ENCODE measurements at regions not wholly inside any gene's neighbourhood (a gene's known extent, or its start where the extent isn't known, plus 50 kb on each side); places are given as distances from the start of the nearest gene placed in this dataset.

DNA sequence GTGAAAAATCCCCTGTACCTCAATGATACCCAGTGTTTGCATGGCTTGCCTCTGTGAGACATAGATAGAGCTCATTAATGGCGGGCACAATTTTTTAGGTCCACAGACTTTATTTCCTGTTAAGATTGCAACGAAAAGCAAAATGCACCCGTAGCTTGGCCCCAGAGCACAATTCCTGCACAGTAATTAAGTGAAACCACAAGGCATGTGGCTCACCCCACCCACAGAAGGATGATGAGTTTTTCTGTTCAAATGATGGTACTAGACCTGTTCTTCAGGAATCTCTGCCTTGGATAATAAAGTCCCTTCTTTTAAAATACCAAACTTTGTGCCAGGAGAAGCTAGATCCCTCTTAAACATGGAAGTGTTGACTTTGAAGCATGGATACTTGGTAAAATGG lies 738.1 kb downstream of the QKI start:
- no peak overlapping the region for H3K4me3 ChIP-seq (ENCODE audit: insufficient read depth, low read depth, low read length)
- peaks cover 6% of the 10 kb centered on the region for H3K9me3 Mint-ChIP-seq (ENCODE audit: unreplicated experiment)

DNA sequence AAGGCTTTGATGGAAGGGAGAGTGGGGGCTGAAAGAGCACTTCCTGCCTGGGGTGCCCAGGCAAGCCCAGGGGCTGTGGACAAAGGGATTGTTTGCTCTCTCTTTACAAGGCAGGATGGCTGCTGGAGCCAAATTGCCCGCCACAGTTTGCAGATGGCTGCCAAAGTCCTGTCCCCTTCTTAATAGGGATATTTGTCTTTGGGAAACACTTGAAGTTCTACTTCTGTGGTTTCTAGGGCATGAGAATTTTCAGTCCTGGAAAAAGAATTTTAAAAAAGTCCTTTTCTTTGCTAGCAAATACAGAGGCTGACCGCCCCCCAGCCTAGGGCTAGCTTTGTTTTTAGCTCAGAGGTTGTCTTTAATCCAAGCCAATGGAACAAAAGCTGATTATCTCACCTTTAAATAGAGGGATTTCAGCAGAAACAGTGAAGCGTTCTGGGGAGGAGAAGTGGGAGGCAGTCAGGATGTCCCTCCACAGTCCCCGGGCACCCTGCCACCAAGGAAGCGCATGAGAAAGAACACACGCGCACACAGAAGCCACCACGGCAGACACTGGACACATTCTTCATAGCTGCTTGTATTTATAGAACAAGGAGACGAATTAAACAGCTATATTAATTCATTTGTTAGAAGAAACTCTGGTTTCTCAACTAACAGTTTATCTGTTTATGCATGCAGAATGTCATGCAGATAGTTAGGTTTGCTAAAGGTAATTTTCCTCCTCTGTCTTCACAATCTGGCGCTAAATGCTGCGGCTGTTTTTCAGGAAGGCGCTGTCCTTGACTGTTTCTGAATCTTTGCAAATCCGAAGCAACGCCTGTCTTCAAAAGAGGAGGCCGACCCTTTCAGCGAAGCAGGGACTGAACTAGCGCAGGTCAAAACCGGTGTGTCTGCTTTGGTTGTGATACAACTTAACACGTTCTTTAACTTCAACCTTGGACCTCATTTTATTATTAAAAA lies 736.9 kb downstream of the QKI start:
- peak overlapping the region; percentile 46 for H2AFZ ChIP-seq (ENCODE audit: low read depth, low read length)
- no peaks in the 10 kb centered on the region for H3K9me3 ChIP-seq (ENCODE audit: insufficient read depth, low read depth, low read length)
- H4K20me1 ChIP-seq (ENCODE audit: insufficient read depth, low read length) = no peaks in the 10 kb centered on the region
- no peaks in the 10 kb centered on the region for H3K4me1 ChIP-seq (ENCODE audit: insufficient read depth, low read length)
- H3K9me3 Mint-ChIP-seq (ENCODE audit: unreplicated experiment) = peaks cover 3% of the 10 kb centered on the region
- no peaks in the 10 kb centered on the region for H3K79me2 ChIP-seq (ENCODE audit: insufficient read depth, low read length)
- H3K4me1 Mint-ChIP-seq (ENCODE audit: low read depth, unreplicated experiment) = peaks cover 12% of the 10 kb centered on the region
- H3K9ac ChIP-seq (ENCODE audit: low read length) = no peak overlapping the region
- no peaks in the 10 kb centered on the region for H3K27me3 Mint-ChIP-seq (ENCODE audit: low read depth, unreplicated experiment)
- H3K4me3 Mint-ChIP-seq (ENCODE audit: unreplicated experiment) = no peak overlapping the region
- DNase-seq (ENCODE audit: low read depth) = peak; percentile 37
- H3K4me2 ChIP-seq (ENCODE audit: low read length) = peak overlapping the region; percentile 62
- H3K36me3 Mint-ChIP-seq (ENCODE audit: low read depth, unreplicated experiment) = no peaks in the 10 kb centered on the region
- no peak overlapping the region for H3K27ac ChIP-seq (ENCODE audit: low read depth, low read length)
- peak overlapping the region; percentile 72 for H3K27ac Mint-ChIP-seq (ENCODE audit: unreplicated experiment)
- H3K4me3 ChIP-seq (ENCODE audit: insufficient read depth, low read depth, low read length) = peak overlapping the region; percentile 23
- TF ChIP-seq, protein P1, sequence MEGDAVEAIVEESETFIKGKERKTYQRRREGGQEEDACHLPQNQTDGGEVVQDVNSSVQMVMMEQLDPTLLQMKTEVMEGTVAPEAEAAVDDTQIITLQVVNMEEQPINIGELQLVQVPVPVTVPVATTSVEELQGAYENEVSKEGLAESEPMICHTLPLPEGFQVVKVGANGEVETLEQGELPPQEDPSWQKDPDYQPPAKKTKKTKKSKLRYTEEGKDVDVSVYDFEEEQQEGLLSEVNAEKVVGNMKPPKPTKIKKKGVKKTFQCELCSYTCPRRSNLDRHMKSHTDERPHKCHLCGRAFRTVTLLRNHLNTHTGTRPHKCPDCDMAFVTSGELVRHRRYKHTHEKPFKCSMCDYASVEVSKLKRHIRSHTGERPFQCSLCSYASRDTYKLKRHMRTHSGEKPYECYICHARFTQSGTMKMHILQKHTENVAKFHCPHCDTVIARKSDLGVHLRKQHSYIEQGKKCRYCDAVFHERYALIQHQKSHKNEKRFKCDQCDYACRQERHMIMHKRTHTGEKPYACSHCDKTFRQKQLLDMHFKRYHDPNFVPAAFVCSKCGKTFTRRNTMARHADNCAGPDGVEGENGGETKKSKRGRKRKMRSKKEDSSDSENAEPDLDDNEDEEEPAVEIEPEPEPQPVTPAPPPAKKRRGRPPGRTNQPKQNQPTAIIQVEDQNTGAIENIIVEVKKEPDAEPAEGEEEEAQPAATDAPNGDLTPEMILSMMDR (IDR thresholded peaks at IDR 0.05; ENCODE audit: insufficient read depth, low read depth, low read length) = no peak
- TF ChIP-seq EZH2 (IDR thresholded peaks at IDR 0.05; ENCODE audit: insufficient read depth, low read length) = no peak
- H3K36me3 ChIP-seq (ENCODE audit: insufficient read depth, low read length) = no peaks in the 10 kb centered on the region
- FAIRE-seq = no peak
- H3K27me3 ChIP-seq (ENCODE audit: insufficient read depth, low read length) = no peaks in the 10 kb centered on the region

More for the DNA sequence above, 738.1 kb downstream of the QKI start:
- FAIRE-seq (no peak), DNase-seq (ENCODE audit: low read depth) (no peak)
- Histone ChIP-seq H3K9ac (ENCODE audit: low read length) (no peak overlapping the region), H3K27ac (ENCODE audit: low read depth, low read length) (no peak overlapping the region), H3K36me3 (ENCODE audit: insufficient read depth, low read length) (no peaks in the 10 kb centered on the region), H2AFZ (ENCODE audit: low read depth, low read length) (no peak overlapping the region), H3K4me1 (ENCODE audit: insufficient read depth, low read length) (no peaks in the 10 kb centered on the region), H3K27me3 (ENCODE audit: insufficient read depth, low read length) (no peaks in the 10 kb centered on the region), H4K20me1 (ENCODE audit: insufficient read depth, low read length) (no peaks in the 10 kb centered on the region), H3K79me2 (ENCODE audit: insufficient read depth, low read length) (no peaks in the 10 kb centered on the region), H3K4me2 (ENCODE audit: low read length) (no peak overlapping the region), H3K9me3 (ENCODE audit: insufficient read depth, low read depth, low read length) (no peaks in the 10 kb centered on the region)
- Mint-ChIP-seq H3K27ac (ENCODE audit: unreplicated experiment) (no peak overlapping the region), H3K36me3 (ENCODE audit: low read depth, unreplicated experiment) (no peaks in the 10 kb centered on the region), H3K4me3 (ENCODE audit: unreplicated experiment) (no peak overlapping the region), H3K4me1 (ENCODE audit: low read depth, unreplicated experiment) (peaks cover 12% of the 10 kb centered on the region), H3K27me3 (ENCODE audit: low read depth, unreplicated experiment) (no peaks in the 10 kb centered on the region)
- TF ChIP-seq, protein P1 (IDR thresholded peaks at IDR 0.05; ENCODE audit: insufficient read depth, low read depth, low read length) = no peak
- no peak for TF ChIP-seq EZH2 (IDR thresholded peaks at IDR 0.05; ENCODE audit: insufficient read depth, low read length)

DNA sequence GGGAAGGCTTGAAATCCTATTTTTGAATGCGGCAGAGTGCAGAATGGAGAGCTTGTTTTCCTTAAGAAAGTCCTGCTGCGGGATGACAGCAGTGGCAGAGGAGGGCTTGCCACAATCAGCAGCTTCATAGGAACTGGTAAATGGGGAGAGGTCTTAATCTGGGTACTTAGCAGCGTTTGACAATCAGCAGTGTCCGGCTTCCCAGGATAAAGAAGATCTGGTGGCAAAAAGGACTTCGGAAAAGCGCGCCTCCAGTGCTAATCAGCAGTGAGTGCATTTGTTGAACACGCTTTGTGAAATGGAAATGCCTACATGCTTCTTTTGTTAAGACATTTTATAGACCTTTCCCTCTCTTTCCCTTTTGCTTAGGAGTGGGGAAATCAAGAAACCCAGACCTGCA lies 735.7 kb downstream of the QKI start:
- H3K4me2 ChIP-seq (ENCODE audit: low read length) = no peak overlapping the region
- H3K9me3 Mint-ChIP-seq (ENCODE audit: unreplicated experiment) = peaks cover 3% of the 10 kb centered on the region
- FAIRE-seq = no peak
- no peak overlapping the region for H3K27ac Mint-ChIP-seq (ENCODE audit: unreplicated experiment)
- no peaks in the 10 kb centered on the region for H3K36me3 Mint-ChIP-seq (ENCODE audit: low read depth, unreplicated experiment)
- H3K4me3 ChIP-seq (ENCODE audit: insufficient read depth, low read depth, low read length) = no peak overlapping the region
- DNase-seq (ENCODE audit: low read depth) = no peak
- no peak overlapping the region for H3K4me3 Mint-ChIP-seq (ENCODE audit: unreplicated experiment)
- no peaks in the 10 kb centered on the region for H3K27me3 Mint-ChIP-seq (ENCODE audit: low read depth, unreplicated experiment)
- H3K4me1 Mint-ChIP-seq (ENCODE audit: low read depth, unreplicated experiment) = peaks cover 12% of the 10 kb centered on the region
- H2AFZ ChIP-seq (ENCODE audit: low read depth, low read length) = no peak overlapping the region
- H4K20me1 ChIP-seq (ENCODE audit: insufficient read depth, low read length) = no peaks in the 10 kb centered on the region
- no peaks in the 10 kb centered on the region for H3K9me3 ChIP-seq (ENCODE audit: insufficient read depth, low read depth, low read length)
- no peak overlapping the region for H3K27ac ChIP-seq (ENCODE audit: low read depth, low read length)
- no peaks in the 10 kb centered on the region for H3K4me1 ChIP-seq (ENCODE audit: insufficient read depth, low read length)
- no peaks in the 10 kb centered on the region for H3K27me3 ChIP-seq (ENCODE audit: insufficient read depth, low read length)
- no peaks in the 10 kb centered on the region for H3K79me2 ChIP-seq (ENCODE audit: insufficient read depth, low read length)
- no peak overlapping the region for H3K9ac ChIP-seq (ENCODE audit: low read length)
- no peaks in the 10 kb centered on the region for H3K36me3 ChIP-seq (ENCODE audit: insufficient read depth, low read length)
- TF ChIP-seq EZH2 (IDR thresholded peaks at IDR 0.05; ENCODE audit: insufficient read depth, low read length) = no peak
- TF ChIP-seq, protein P1 (IDR thresholded peaks at IDR 0.05; ENCODE audit: insufficient read depth, low read depth, low read length) = no peak
